C4-2B (cell line): ENCODE measurements at regions not wholly inside any gene's neighbourhood (a gene's known extent, or its start where the extent isn't known, plus 50 kb on each side); places are given as distances from the start of the nearest gene placed in this dataset.

ENCODE experiments used
- CTCF ChIP-seq: fragments of 450-650 bp; conservative IDR thresholded peaks from 2 replicates; pipeline ENCODE4 v1.5.1; 2017; ENCODE audit warnings: mild to moderate bottlenecking
- ZFX ChIP-seq: fragments of 450-650 bp; IDR thresholded peaks from 2 replicates; pipeline ENCODE4 v1.6.1; 2017

- TF ChIP-seq CTCF (no peak), ZFX (no peak)
Observed at GRCh38 chr6:147684906-147685305, 176.4 kb downstream of the SAMD5 start.
